Neuronal stem cell (in vitro differentiated cells): ENCODE measurements at regions not wholly inside any gene's neighbourhood (a gene's known extent, or its start where the extent isn't known, plus 50 kb on each side); places are given as distances from the start of the nearest gene placed in this dataset.
A peak's percentile ranks its signal among the peaks of the same experiment; 100 is the strongest.

Experiments used
- DNase-seq: peaks from one replicate; pipeline ENCODE4 v3.0.0-alpha.2; 2013; ENCODE audit warnings: low spot score
- H2AFZ ChIP-seq: one replicate; pipeline ENCODE4 v1.6.1; 2013; ENCODE audit warnings: mild to moderate bottlenecking, low read length, inconsistent platforms
- H2AK5ac ChIP-seq: 2 replicates; pipeline ENCODE4 v1.6.1; 2013; ENCODE audit warnings: low read depth, mild to moderate bottlenecking, inconsistent platforms, low read length, moderate library complexity, mixed read lengths
- H2BK120ac ChIP-seq: 2 replicates; pipeline ENCODE4 v1.6.1; 2013; ENCODE audit warnings: low read depth, mild to moderate bottlenecking, inconsistent platforms, low read length, moderate library complexity, mixed read lengths
- H2BK12ac ChIP-seq: one replicate; pipeline ENCODE4 v1.6.1; 2013; ENCODE audit warnings: low read length, inconsistent platforms
- H2BK15ac ChIP-seq: 2 replicates; pipeline ENCODE4 v1.6.1; 2013; ENCODE audit warnings: mild to moderate bottlenecking, low read length, inconsistent platforms, mixed read lengths
- H2BK5ac ChIP-seq: one replicate; pipeline ENCODE4 v1.6.1; 2013; ENCODE audit warnings: inconsistent platforms, mild to moderate bottlenecking, low read length, moderate library complexity
- H3K14ac ChIP-seq: one replicate; pipeline ENCODE4 v1.6.1; 2013; ENCODE audit warnings: low read length, inconsistent platforms
- H3K18ac ChIP-seq: 2 replicates; pipeline ENCODE4 v1.6.1; 2013; ENCODE audit warnings: low read length, inconsistent platforms
- H3K23ac ChIP-seq: 2 replicates; pipeline ENCODE4 v1.6.1; 2013; ENCODE audit warnings: low read depth, mild to moderate bottlenecking, mixed read lengths, low read length, inconsistent platforms; ENCODE audit not compliant: poor library complexity
- H3K27ac ChIP-seq: replicated peaks from 3 replicates; pipeline ENCODE4 v1.5.1; 2013; ENCODE audit warnings: low read length, inconsistent platforms
- H3K27me3 ChIP-seq, 3 experiments: 2 replicates each; pipeline ENCODE4 v1.6.1; 2013; ENCODE audit warnings: low read length in 3 of 3, mild to moderate bottlenecking in 2 of 3, inconsistent platforms in 1 of 3, low read depth in 1 of 3, mixed read lengths in 1 of 3, moderate library complexity in 1 of 3; ENCODE audit not compliant: control insufficient read depth in 3 of 3, insufficient read depth in 3 of 3
- H3K36me3 ChIP-seq, 2 donors: replicated peaks in 1 of 2; 2 replicates each; pipeline ENCODE4 v1.6.1; 2013; ENCODE audit warnings: low read length in 2 of 2; ENCODE audit not compliant: control insufficient read depth in 2 of 2, insufficient read depth in 2 of 2
- H3K4ac ChIP-seq: 2 replicates; pipeline ENCODE4 v1.6.1; 2013; ENCODE audit warnings: inconsistent platforms, mild to moderate bottlenecking, low read length, moderate library complexity
- H3K4me1 ChIP-seq, 2 donors: 1 replicate in 1 of 2; 2 replicates in 1 of 2; pipeline ENCODE4 v1.6.1; 2013; ENCODE audit warnings: low read length in 2 of 2, low read depth in 1 of 2; ENCODE audit not compliant: control insufficient read depth in 2 of 2, insufficient read depth in 1 of 2
- H3K4me2 ChIP-seq: one replicate; pipeline ENCODE4 v1.6.1; 2013; ENCODE audit warnings: mild to moderate bottlenecking, low read length, inconsistent platforms; ENCODE audit not compliant: insufficient read depth, poor library complexity, severe bottlenecking
- H3K4me3 ChIP-seq, 2 donors: 2 replicates each; pipeline ENCODE4 v1.5.1; 2013; ENCODE audit warnings: low read length in 2 of 2, mild to moderate bottlenecking in 2 of 2, inconsistent platforms in 1 of 2, moderate library complexity in 1 of 2
- H3K79me1 ChIP-seq: one replicate; pipeline ENCODE4 v1.6.1; 2013; ENCODE audit warnings: low read depth, mild to moderate bottlenecking, inconsistent platforms, low read length, moderate library complexity
- H3K9ac ChIP-seq: one replicate; pipeline ENCODE4 v1.6.1; 2013; ENCODE audit warnings: mild to moderate bottlenecking, low read depth, low read length, inconsistent platforms; ENCODE audit not compliant: poor library complexity
- H3K9me3 ChIP-seq, 2 donors: replicated peaks in 1 of 2; 2 replicates each; pipeline versions ENCODE3 to v1.6.1; 2013; ENCODE audit warnings: low read length in 2 of 2, mild to moderate bottlenecking in 2 of 2, inconsistent platforms in 1 of 2, low read depth in 1 of 2, mixed read lengths in 1 of 2, moderate library complexity in 1 of 2; ENCODE audit not compliant: control insufficient read depth in 2 of 2, insufficient read depth in 1 of 2
- H4K8ac ChIP-seq: one replicate; pipeline ENCODE4 v1.6.1; 2013; ENCODE audit warnings: low read depth, mild to moderate bottlenecking, inconsistent platforms, low read length, moderate library complexity
- H4K91ac ChIP-seq: one replicate; pipeline ENCODE4 v1.6.1; 2013; ENCODE audit warnings: low read length, low read depth, mild to moderate bottlenecking, inconsistent platforms; ENCODE audit not compliant: poor library complexity
- WGBS, 2 donors: extraction: QIAGEN DNeasy Blood & Tissue Kit; methylation state at CpG; one replicate each; pipeline ENCODE4 v1.1.7; 2013; ENCODE audit warnings: missing lambda C conversion rate in 2 of 2, mixed read lengths in 1 of 2; ENCODE audit not compliant: insufficient read length in 2 of 2, insufficient replicate concordance in 1 of 2; ENCODE audit errors: extremely low coverage in 2 of 2; 5-methylcytosine and 5-hydroxymethylcytosine counted together

- Histone ChIP-seq H2BK12ac (no peak overlapping the region), H2AFZ (peak overlapping the region; percentile 48), H3K18ac (no peak overlapping the region), H3K4me1 (peaks cover 6 to 10% of the 10 kb centered on the region in 2 donors), H3K36me3 (no peaks in the 10 kb centered on the region), H3K9me3 (no peaks in the 10 kb centered on the region), H2BK15ac (no peak overlapping the region), H3K79me1 (no peaks in the 10 kb centered on the region), H2BK5ac (no peak overlapping the region), H4K91ac (no peak overlapping the region), H3K27me3 (peaks cover 0 to 6% (median 0%) of the 10 kb centered on the region in 3 experiments), H2BK120ac (no peak overlapping the region), H3K27ac (no peak overlapping the region), H4K8ac (no peak overlapping the region), H3K4ac (no peak overlapping the region), H3K14ac (no peak overlapping the region), H2AK5ac (no peak overlapping the region), H3K9ac (no peak overlapping the region), H3K23ac (no peak overlapping the region), H3K4me3 (no peak overlapping the region), H3K4me2 (no peak overlapping the region)
- DNase-seq, result no peak
- WGBS, 2 donors, result no CpG with 5 or more reads among the region's 3 CpGs
These were observed 66.8 kb upstream of the UBE2E1 start for GRCh38 chr3:23738944-23739343.

- H3K4me2 ChIP-seq, result no peak overlapping the region
- H3K36me3 ChIP-seq, result no peaks in the 10 kb centered on the region
- no peak overlapping the region for H3K4me3 ChIP-seq
- H2BK12ac ChIP-seq, result no peak overlapping the region
- H3K23ac ChIP-seq, result no peak overlapping the region
- no peak overlapping the region for H3K18ac ChIP-seq
- H4K91ac ChIP-seq, result no peak overlapping the region
- H3K27me3 ChIP-seq, result peaks cover 0 to 8% (median 0%) of the 10 kb centered on the region in 3 experiments
- no CpG with 5 or more reads among the region's 1 CpG for WGBS, 2 donors
- H3K9ac ChIP-seq, result no peak overlapping the region
- H3K14ac ChIP-seq, result no peak overlapping the region
- H4K8ac ChIP-seq, result no peak overlapping the region
- H3K9me3 ChIP-seq, result no peaks in the 10 kb centered on the region
- DNase-seq, result no peak
- no peak overlapping the region for H2AK5ac ChIP-seq
- H2BK120ac ChIP-seq, result no peak overlapping the region
- H2BK5ac ChIP-seq, result no peak overlapping the region
- H3K79me1 ChIP-seq, result no peaks in the 10 kb centered on the region
- H2BK15ac ChIP-seq, result no peak overlapping the region
- no peak overlapping the region for H3K4ac ChIP-seq
- H3K4me1 ChIP-seq, result peaks cover 6 to 10% of the 10 kb centered on the region in 2 donors
- peak overlapping the region; percentile 48 for H2AFZ ChIP-seq
- H3K27ac ChIP-seq, result no peak overlapping the region
These were observed 66.2 kb upstream of the UBE2E1 start for GRCh38 chr3:23739536-23739935.

GRCh38 chr3:23740517-23740965 lies 65.2 kb upstream of the UBE2E1 start:
- Histone ChIP-seq H4K91ac (no peak overlapping the region), H3K9me3 (no peaks in the 10 kb centered on the region), H3K4ac (no peak overlapping the region), H3K4me1 (peaks cover 6 to 10% of the 10 kb centered on the region in 2 donors), H3K79me1 (no peaks in the 10 kb centered on the region), H3K18ac (no peak overlapping the region), H3K27me3 (peaks cover 0 to 8% (median 0%) of the 10 kb centered on the region in 3 experiments), H2BK120ac (no peak overlapping the region), H2BK5ac (no peak overlapping the region), H2AK5ac (no peak overlapping the region), H2BK15ac (no peak overlapping the region), H2AFZ (no peak overlapping the region), H3K9ac (no peak overlapping the region), H3K27ac (no peak overlapping the region), H2BK12ac (no peak overlapping the region), H3K4me3 (no peak overlapping the region), H3K23ac (no peak overlapping the region), H3K4me2 (no peak overlapping the region), H3K36me3 (no peaks in the 10 kb centered on the region), H3K14ac (no peak overlapping the region), H4K8ac (no peak overlapping the region)
- no peak for DNase-seq
- no CpG with 5 or more reads among the region's 2 CpGs for WGBS, 2 donors

- no peak overlapping the region for H3K9ac ChIP-seq
- no peaks in the 10 kb centered on the region for H3K9me3 ChIP-seq
- no peak overlapping the region for H2BK15ac ChIP-seq
- no peaks in the 10 kb centered on the region for H3K36me3 ChIP-seq
- H4K91ac ChIP-seq, result no peak overlapping the region
- WGBS, 2 donors, result no CpG with 5 or more reads among the region's 7 CpGs
- H2AK5ac ChIP-seq, result no peak overlapping the region
- peaks cover 0 to 8% (median 0%) of the 10 kb centered on the region in 3 experiments for H3K27me3 ChIP-seq
- H2BK12ac ChIP-seq, result no peak overlapping the region
- no peak overlapping the region for H3K4me2 ChIP-seq
- H3K4me1 ChIP-seq, result peaks cover 6 to 10% of the 10 kb centered on the region in 2 donors
- H2BK120ac ChIP-seq, result no peak overlapping the region
- no peak overlapping the region for H3K4ac ChIP-seq
- no peak overlapping the region for H3K4me3 ChIP-seq
- H3K18ac ChIP-seq, result no peak overlapping the region
- no peak overlapping the region for H4K8ac ChIP-seq
- no peak overlapping the region for H3K14ac ChIP-seq
- H2AFZ ChIP-seq, result no peak overlapping the region
- no peaks in the 10 kb centered on the region for H3K79me1 ChIP-seq
- DNase-seq, result no peak
- H3K27ac ChIP-seq, result no peak overlapping the region
- H2BK5ac ChIP-seq, result no peak overlapping the region
- no peak overlapping the region for H3K23ac ChIP-seq
These were observed 64.6 kb upstream of the UBE2E1 start for GRCh38 chr3:23741036-23741706.
